ENCODE measurements at regions not wholly inside any gene's neighbourhood (a gene's known extent, or its start where the extent isn't known, plus 50 kb on each side); places are given as distances from the start of the nearest gene placed in this dataset.

GRCh38 chr19:29022165-29022564 lies 190.8 kb downstream of the UQCRFS1 start:
- TF ChIP-seq CEBPB (IDR thresholded peaks at IDR 0.05) (no peak), TCF12 (IDR thresholded peaks at IDR 0.05; ENCODE audit: low read depth) (no peak), NFIC (IDR thresholded peaks at IDR 0.05) (no peak)

All from Ishikawa (cell line).